ENCODE measurements at regions not wholly inside any gene's neighbourhood (a gene's known extent, or its start where the extent isn't known, plus 50 kb on each side); places are given as distances from the start of the nearest gene placed in this dataset.

GRCh38 chr2:163859951-163860350, 124.1 kb upstream of the FIGN start:
- TF ChIP-seq CTCF (IDR thresholded peaks at IDR 0.05; ENCODE audit: control extremely low read depth in 1 of 3, insufficient read depth in 1 of 3, low read depth in 1 of 3, low read length in 3 of 3) (no peak), EZH2 (IDR thresholded peaks at IDR 0.05; ENCODE audit: low read depth, low read length, severe bottlenecking) (no peak), SIX5 (IDR thresholded peaks at IDR 0.05; ENCODE audit: low read depth, low read length) (no peak), CEBPB (IDR thresholded peaks at IDR 0.05; ENCODE audit: low read depth, low read length) (no peak), USF2 (IDR thresholded peaks at IDR 0.05; ENCODE audit: low read length) (no peak), MAX (IDR thresholded peaks at IDR 0.05) (no peak), RFX5 (IDR thresholded peaks at IDR 0.05; ENCODE audit: borderline replicate concordance, low read depth, low read length) (no peak), ZNF274 (IDR thresholded peaks at IDR 0.05; ENCODE audit: borderline replicate concordance, extremely low read depth, low read length) (no peak), HDAC2 (IDR thresholded peaks at IDR 0.05; ENCODE audit: borderline replicate concordance in 1 of 2, low read depth in 2 of 2, low read length in 2 of 2) (no peak), POLR2A (IDR thresholded peaks at IDR 0.05; ENCODE audit: control extremely low read depth in 1 of 2, low read depth in 2 of 2, low read length in 2 of 2) (no peak), SIN3A (conservative IDR thresholded peaks at IDR 0.05 in 1 of 2, IDR thresholded peaks at IDR 0.05 in 1 of 2; ENCODE audit: low read depth in 1 of 2, low read length in 2 of 2) (no peak), POLR2AphosphoS5 (IDR thresholded peaks at IDR 0.05; ENCODE audit: low read depth, low read length) (no peak), SAP30 (IDR thresholded peaks at IDR 0.05; ENCODE audit: insufficient read depth, insufficient replicate concordance, low read length) (no peak), BCL11A (IDR thresholded peaks at IDR 0.05; ENCODE audit: low read depth in 2 of 2, low read length in 2 of 2) (no peak)

All from H1 (cell line).